Right atrium auricular region (tissue), 2 donors: ENCODE measurements at regions not wholly inside any gene's neighbourhood (a gene's known extent, or its start where the extent isn't known, plus 50 kb on each side); places are given as distances from the start of the nearest gene placed in this dataset.

Experiments
- DNase-seq: peaks from one replicate; pipeline ENCODE4 v3.0.0-alpha.2; 2019; ENCODE audit warnings: low spot score
- H3K27ac ChIP-seq, 2 donors: fragments of 200-600 bp; sonication (generic); 1 replicate in 1 of 2; 2 replicates in 1 of 2; pipeline ENCODE4 v1.5.1; 2016 to 2019
- H3K27me3 ChIP-seq, 2 donors: fragments of 200-600 bp; sonication (generic); one replicate each; pipeline versions ENCODE4 v1.5.1 to v1.6.0; 2017 to 2019
- H3K36me3 ChIP-seq: fragments of 200-600 bp; sonication (generic); one replicate; pipeline ENCODE4 v1.5.1; 2016
- H3K4me1 ChIP-seq, 2 donors: fragments of 200-600 bp; sonication (generic); one replicate each; pipeline versions ENCODE4 v1.5.1 to v1.6.0; 2017 to 2019
- H3K4me3 ChIP-seq, 2 donors: fragments of 200-600 bp; sonication (generic); 1 replicate in 1 of 2; 2 replicates in 1 of 2; pipeline ENCODE4 v1.5.1; 2017 to 2019; ENCODE audit warnings: mild to moderate bottlenecking in 1 of 2, moderate library complexity in 1 of 2
- H3K9me3 ChIP-seq, 2 donors: fragments of 200-600 bp; sonication (generic); one replicate each; pipeline ENCODE4 v1.5.1; 2019
- TF ChIP-seq, protein P1 (sequence below), 2 donors: fragments of 200-600 bp; sonication (generic); IDR thresholded peaks; one replicate each; pipeline ENCODE4 v1.5.1; 2019; ENCODE audit warnings: antibody characterized with exemption in 2 of 2

GRCh38 chr2:111709321-111709720 is 174.7 kb downstream of the ANAPC1 start:
- Histone ChIP-seq H3K4me1 (peaks cover 0 to 4% of the 10 kb centered on the region in 2 donors), H3K9me3 (no peaks in the 10 kb centered on the region), H3K4me3 (no peak overlapping the region), H3K36me3 (no peaks in the 10 kb centered on the region), H3K27me3 (no peaks in the 10 kb centered on the region), H3K27ac (no peak overlapping the region)
- TF ChIP-seq, protein P1, sequence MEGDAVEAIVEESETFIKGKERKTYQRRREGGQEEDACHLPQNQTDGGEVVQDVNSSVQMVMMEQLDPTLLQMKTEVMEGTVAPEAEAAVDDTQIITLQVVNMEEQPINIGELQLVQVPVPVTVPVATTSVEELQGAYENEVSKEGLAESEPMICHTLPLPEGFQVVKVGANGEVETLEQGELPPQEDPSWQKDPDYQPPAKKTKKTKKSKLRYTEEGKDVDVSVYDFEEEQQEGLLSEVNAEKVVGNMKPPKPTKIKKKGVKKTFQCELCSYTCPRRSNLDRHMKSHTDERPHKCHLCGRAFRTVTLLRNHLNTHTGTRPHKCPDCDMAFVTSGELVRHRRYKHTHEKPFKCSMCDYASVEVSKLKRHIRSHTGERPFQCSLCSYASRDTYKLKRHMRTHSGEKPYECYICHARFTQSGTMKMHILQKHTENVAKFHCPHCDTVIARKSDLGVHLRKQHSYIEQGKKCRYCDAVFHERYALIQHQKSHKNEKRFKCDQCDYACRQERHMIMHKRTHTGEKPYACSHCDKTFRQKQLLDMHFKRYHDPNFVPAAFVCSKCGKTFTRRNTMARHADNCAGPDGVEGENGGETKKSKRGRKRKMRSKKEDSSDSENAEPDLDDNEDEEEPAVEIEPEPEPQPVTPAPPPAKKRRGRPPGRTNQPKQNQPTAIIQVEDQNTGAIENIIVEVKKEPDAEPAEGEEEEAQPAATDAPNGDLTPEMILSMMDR (IDR thresholded peaks at IDR 0.05) = no peak
- no peak for DNase-seq

DNA sequence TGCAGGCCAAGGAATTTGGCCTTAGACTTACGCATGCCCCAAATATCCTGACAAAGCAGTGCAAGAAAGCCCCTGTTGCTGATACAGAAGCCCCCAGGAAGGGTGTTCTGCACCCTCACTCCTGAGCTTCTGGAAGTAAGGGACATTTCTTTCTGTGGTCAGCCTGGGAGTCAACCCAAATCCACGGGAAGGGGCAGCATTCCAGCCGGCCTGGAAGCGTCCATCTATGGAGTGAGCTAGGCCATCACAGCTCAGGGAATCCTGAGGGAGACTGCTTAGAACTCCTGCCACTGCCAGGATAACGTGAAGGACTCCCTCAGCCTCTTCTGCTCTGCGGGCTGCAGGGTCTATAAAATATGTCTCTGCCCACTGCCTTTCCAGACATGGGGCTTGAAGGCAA is 173.9 kb downstream of the ANAPC1 start:
- H3K36me3 ChIP-seq = no peaks in the 10 kb centered on the region
- peaks cover 0 to 4% of the 10 kb centered on the region in 2 donors for H3K4me1 ChIP-seq
- no peak overlapping the region for H3K4me3 ChIP-seq
- H3K27ac ChIP-seq = no peak overlapping the region
- DNase-seq = no peak
- H3K9me3 ChIP-seq = no peaks in the 10 kb centered on the region
- TF ChIP-seq, protein P1 (IDR thresholded peaks at IDR 0.05) = no peak
- no peaks in the 10 kb centered on the region for H3K27me3 ChIP-seq

DNA sequence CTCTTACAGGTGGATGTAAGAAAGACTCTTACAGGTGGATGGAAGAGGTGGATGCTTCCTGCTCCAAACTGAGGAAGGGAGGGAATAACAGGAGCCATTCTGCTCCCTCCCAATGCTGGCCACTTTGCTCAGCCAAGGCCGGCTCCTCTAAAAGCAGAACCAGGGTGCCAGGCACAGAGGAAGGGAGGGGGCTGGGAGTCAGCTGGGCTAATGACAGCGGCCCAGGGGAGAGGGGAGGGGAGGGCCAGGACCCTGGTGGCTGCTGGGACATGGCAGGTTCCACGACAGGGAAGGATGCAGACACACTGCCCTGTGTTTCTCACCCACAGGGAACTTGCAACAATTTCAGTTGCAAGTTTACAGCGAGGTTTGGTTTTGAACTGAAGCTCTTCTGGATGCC is 173.4 kb downstream of the ANAPC1 start:
- Histone ChIP-seq H3K27me3 (no peaks in the 10 kb centered on the region), H3K27ac (no peak overlapping the region), H3K9me3 (no peaks in the 10 kb centered on the region), H3K36me3 (no peaks in the 10 kb centered on the region), H3K4me3 (no peak overlapping the region), H3K4me1 (peaks cover 0 to 4% of the 10 kb centered on the region in 2 donors)
- no peak for DNase-seq
- TF ChIP-seq, protein P1 (IDR thresholded peaks at IDR 0.05) = no peak

DNA sequence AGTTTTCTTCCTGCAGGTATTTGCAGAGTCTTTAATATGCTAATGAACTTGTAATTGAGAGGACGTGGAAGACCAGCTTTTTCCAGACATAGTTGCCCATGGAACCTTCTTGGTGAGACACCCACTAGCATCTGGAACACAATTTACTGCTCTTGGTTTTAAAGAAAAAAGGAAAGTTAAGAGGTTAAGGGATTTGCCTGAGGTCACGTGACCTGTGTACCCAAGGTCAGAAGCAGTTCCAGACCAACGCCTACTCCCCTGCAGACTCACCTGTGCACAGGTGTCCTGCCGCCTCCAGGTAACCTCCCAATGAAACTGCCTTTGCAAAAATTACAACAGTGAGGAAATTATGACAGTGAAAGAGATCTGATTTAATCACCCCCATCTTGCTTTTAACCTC is 172.7 kb downstream of the ANAPC1 start:
- H3K9me3 ChIP-seq = no peaks in the 10 kb centered on the region
- H3K4me3 ChIP-seq = no peak overlapping the region
- DNase-seq = no peak

GRCh38 chr2:111712361-111712760 is 171.6 kb downstream of the ANAPC1 start:
- H3K27ac ChIP-seq = no peak overlapping the region
- no peaks in the 10 kb centered on the region for H3K9me3 ChIP-seq
- TF ChIP-seq, protein P1 (IDR thresholded peaks at IDR 0.05) = no peak
- no peaks in the 10 kb centered on the region for H3K27me3 ChIP-seq
- no peaks in the 10 kb centered on the region for H3K36me3 ChIP-seq
- H3K4me3 ChIP-seq = no peak overlapping the region
- no peaks in the 10 kb centered on the region for H3K4me1 ChIP-seq
- DNase-seq = no peak

More for the DNA sequence above, 172.7 kb downstream of the ANAPC1 start:
- TF ChIP-seq, protein P1 (IDR thresholded peaks at IDR 0.05) = no peak
- Histone ChIP-seq H3K36me3 (no peaks in the 10 kb centered on the region), H3K27ac (no peak overlapping the region), H3K27me3 (no peaks in the 10 kb centered on the region), H3K4me1 (no peaks in the 10 kb centered on the region)

DNA sequence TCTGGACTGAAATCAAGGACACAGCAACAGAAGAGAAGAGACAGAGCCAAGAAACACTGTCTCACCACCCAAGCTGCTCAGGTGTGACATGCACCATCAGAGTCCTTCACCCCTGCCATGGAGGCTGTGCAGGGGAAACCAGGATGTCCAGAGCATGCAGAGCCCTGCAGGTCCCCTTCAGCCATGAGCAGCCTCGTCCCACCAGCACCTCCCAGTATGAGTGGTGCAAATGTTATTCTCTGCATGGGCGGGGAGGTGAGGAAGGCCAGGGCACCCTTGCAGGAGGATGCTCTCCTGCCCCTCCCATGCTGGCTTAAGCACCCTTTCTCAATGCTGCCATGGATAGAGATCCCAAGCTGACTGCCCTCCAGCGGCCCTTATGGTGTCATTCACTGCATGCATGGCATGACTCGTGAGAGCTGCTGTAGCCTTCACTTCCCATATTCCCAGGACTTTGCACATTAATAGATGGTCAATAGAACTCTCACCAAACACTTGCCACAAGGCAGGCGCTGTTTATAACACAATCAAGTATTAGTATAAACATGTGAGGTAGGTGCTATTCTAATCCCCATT is 171.0 kb downstream of the ANAPC1 start:
- no peaks in the 10 kb centered on the region for H3K27me3 ChIP-seq
- H3K36me3 ChIP-seq = no peaks in the 10 kb centered on the region
- H3K4me1 ChIP-seq = no peaks in the 10 kb centered on the region
- H3K27ac ChIP-seq = no peak overlapping the region
- no peaks in the 10 kb centered on the region for H3K9me3 ChIP-seq
- no peak overlapping the region for H3K4me3 ChIP-seq
- TF ChIP-seq, protein P1 (IDR thresholded peaks at IDR 0.05) = no peak
- DNase-seq = no peak
